T-helper 1 cell treated with Interleukin-12 subunit alpha and Interleukin-12 subunit beta and Interleukin-4 antibody, amounts not matched to agents 30 ng/mL and 1 ng/mL, for 36 hours (primary cell): ENCODE measurements at regions not wholly inside any gene's neighbourhood (a gene's known extent, or its start where the extent isn't known, plus 50 kb on each side); places are given as distances from the start of the nearest gene placed in this dataset.

ENCODE experiments used
- intact Hi-C: fragments of 100-400 bp; cut with micrococcal nuclease; formaldehyde crosslinking; loops from one replicate; pipeline ENCODE4 v1.15.1; 2024

DNA sequence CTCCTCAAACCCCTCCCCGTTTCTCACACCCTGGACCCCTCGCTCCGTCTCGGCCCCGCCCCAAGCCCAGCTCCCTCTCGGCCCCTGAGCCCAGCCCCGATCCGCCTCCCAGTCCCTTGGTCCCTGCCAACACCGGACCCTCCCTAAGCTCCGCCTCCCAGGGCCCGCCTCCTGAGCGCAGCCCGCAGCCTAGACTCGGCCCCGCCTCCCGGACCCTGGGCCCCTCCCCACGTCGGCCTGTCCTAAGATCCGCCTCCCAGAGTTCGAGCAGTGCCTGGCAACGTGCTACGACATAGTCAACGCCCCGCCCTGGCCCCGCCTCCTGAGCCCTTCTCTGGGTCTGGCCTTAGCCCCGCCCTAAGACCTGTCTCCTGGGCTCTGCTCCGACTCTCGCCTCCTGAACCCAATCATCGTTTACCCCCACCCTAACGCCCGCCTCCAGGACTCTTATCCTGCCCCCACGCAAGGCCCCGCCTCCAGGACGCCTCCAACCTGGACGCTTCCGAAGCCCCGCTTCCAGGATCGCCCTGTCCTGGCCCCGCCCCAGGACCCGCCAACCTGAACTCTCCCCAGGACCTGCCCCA lies 53.1 kb upstream of the ROPN1B start:
- intact Hi-C loops, result loop anchor here (1.0 to 5.0 kb wide), 13 partner anchors 74 to 1757 kb away; partner anchors contain the start of genes ABTB1, KLF15, MCM2 and OSBPL11

DNA sequence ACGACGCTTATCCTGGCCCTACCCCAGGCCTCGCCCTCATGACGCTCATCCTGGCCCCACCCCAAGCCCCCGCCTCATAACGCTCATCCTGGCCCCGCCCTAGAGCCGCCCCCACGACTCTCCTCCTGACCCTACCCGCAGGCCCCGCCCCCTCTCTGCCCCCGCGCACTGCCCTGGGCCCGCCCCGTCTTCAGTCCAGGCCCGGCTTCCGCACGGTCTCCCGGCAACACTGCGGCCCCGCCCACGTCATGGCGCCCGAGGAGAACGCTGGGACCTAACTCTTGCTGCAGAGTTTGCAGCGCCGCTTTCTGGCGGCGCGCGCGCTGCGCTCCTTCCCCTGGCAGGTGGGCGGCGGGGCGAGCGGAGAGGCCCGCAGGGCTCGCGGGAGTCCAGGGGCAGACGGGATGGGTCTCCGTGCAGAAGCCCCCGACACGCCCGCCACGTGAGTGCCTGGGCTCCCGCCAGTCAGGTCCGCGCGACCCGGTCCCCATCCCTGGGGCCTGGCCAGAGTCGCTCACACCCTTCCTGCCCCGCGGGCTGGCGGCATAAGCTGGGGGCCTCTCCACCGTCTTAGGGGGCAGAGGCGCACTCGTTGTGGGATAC lies 52.5 kb upstream of the ROPN1B start:
- intact Hi-C loops, result loop anchor here (1.0 to 5.0 kb wide), 13 partner anchors 74 to 1756 kb away; partner anchors contain the start of genes ABTB1, KLF15, MCM2 and OSBPL11

DNA sequence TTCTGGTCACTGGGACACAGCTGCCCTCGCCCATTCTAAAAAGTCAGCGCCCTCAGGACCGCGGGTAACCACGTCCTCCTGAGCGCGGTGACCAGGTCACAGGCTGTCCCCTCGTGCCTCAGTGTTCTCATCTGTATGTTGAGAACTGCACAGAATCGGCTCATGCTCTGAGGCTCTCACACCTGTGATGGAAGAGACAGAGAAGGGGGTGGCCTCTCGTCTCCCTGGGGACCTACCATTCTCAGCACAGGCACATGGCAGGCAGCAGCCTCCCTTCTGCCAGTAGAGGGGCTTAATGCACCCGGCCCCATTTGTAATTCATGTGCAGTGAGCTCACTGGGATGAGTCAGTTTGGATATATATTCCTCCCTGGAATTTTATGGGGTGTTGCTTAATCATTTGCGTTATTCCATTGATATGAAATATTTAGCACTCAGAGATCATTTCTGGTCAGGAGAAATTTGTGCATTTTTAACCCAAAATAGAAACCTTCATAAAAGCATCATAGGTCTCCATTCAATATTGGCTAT lies 51.9 kb upstream of the ROPN1B start:
- intact Hi-C loops, result loop anchor here (2.0 to 5.0 kb wide), 4 partner anchors 864 to 1756 kb away; partner anchors contain the start of genes ABTB1, MCM2 and PLXNA1

DNA sequence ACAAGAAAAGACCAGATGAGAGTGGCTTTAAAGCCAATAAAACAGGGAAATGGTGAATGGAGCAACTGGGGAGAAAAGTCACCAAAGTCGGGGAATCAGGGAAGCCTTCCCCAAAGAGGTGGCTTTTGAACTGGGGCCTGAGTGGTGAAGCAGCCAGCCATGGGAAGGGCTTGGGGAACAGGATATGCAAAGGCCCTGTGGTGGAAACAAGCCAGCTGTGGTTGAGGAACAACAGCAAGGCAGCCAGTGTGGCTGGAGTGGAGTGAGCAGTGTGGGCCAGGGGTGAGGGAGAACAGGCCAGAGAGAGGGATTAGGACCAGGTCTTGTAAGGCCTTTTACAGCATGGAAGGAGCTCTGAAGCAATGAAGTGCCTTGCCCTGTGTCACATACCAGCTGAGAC lies 51.0 kb upstream of the ROPN1B start:
- intact Hi-C loops, result loop anchor here (5.0 kb wide), 1 partner anchor 1064 kb away; the partner anchor contains the start of gene PLXNA1

DNA sequence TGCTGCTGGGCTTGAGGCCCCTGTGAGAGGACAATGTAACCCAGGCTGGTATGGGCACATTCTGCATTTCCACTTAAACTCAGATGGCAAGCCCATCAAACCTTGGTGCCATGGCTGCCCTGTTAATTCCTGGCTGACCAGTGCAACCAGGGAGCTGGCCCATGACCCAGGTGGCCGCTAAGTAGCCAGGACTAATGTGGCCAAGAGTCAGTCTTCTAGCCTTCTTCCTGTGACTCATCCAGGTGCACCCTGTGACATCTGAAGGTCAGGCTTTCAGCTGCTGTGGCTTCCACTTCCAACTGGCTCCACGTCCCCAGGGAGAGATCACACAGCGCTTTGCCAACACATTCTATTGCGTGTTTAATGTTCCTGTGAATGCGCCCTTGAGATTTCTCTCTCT lies 50.5 kb upstream of the ROPN1B start:
- intact Hi-C loops, result loop anchor here (5.0 kb wide), 1 partner anchor 1064 kb away; the partner anchor contains the start of gene PLXNA1

DNA sequence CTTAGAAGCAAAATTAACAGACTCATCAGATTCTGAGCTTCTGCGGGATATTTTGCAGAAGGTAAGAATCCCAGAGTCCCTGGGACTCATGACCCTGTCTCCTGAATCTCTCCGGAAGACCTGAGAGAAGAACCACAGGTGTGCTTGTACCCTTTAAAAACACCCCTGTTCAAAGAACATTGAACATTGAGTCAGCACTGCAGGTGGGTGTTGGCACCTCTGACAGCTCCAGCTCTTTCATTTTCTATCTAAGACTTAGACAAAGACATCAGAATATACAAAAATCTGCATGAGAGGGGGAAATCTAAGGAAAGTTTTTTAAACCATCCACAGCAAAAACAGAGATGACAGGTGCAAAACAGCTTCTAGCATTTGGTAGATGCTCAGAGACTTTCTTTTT lies 50.1 kb upstream of the ROPN1B start:
- intact Hi-C loops, result loop anchor here (5.0 kb wide), 1 partner anchor 1063 kb away; the partner anchor contains the start of gene PLXNA1
